GM12865 (cell line): ENCODE measurements at regions not wholly inside any gene's neighbourhood (a gene's known extent, or its start where the extent isn't known, plus 50 kb on each side); places are given as distances from the start of the nearest gene placed in this dataset.

Experiments used
- DNase-seq: peaks from one replicate; pipeline ENCODE4 v3.0.0; 2010; ENCODE audit warnings: low read depth
- H3K4me3 ChIP-seq: 2 replicates; pipeline ENCODE4 v1.5.1; 2011; ENCODE audit warnings: mild to moderate bottlenecking, low read depth, low read length, control low read depth
- CTCF ChIP-seq: IDR thresholded peaks from 2 replicates; pipeline ENCODE4 v1.5.1; 2011; ENCODE audit warnings: low read length, control low read depth, low read depth, inconsistent platforms; ENCODE audit not compliant: insufficient read depth; ENCODE audit errors: missing control alignments

GRCh38 chr22:48356731-48357130 lies 1470.9 kb downstream of the BRD1 start:
- no peak for DNase-seq
- H3K4me3 ChIP-seq: no peak overlapping the region
- TF ChIP-seq CTCF: no peak

GRCh38 chr22:48354096-48354495 lies 1473.6 kb downstream of the BRD1 start:
- TF ChIP-seq CTCF: no peak
- H3K4me3 ChIP-seq: no peak overlapping the region
- DNase-seq: no peak

- H3K4me3 ChIP-seq: no peak overlapping the region
- TF ChIP-seq CTCF: no peak
- no peak for DNase-seq
Observed at GRCh38 chr22:48353116-48353947, 1474.3 kb downstream of the BRD1 start.

GRCh38 chr22:48352086-48352911 lies 1475.4 kb downstream of the BRD1 start:
- no peak for DNase-seq
- TF ChIP-seq CTCF: no peak

GRCh38 chr22:48351376-48352085 lies 1476.1 kb downstream of the BRD1 start:
- H3K4me3 ChIP-seq: no peak overlapping the region
- TF ChIP-seq CTCF: no peak

More at GRCh38 chr22:48352086-48352911, 1475.4 kb downstream of the BRD1 start:
- no peak overlapping the region for H3K4me3 ChIP-seq

GRCh38 chr22:48350456-48350855 lies 1477.2 kb downstream of the BRD1 start:
- H3K4me3 ChIP-seq: no peak overlapping the region
- DNase-seq: no peak
- no peak for TF ChIP-seq CTCF

More at GRCh38 chr22:48351376-48352085, 1476.1 kb downstream of the BRD1 start:
- no peak for DNase-seq
